Vagina (tissue), 2 donors: ENCODE measurements at regions not wholly inside any gene's neighbourhood (a gene's known extent, or its start where the extent isn't known, plus 50 kb on each side); places are given as distances from the start of the nearest gene placed in this dataset.

Experiments
- DNase-seq, 2 donors: peaks; one replicate each; pipeline ENCODE4 v3.0.0-alpha.2; 2017; ENCODE audit errors: extremely low spot score in 2 of 2
- H3K27ac ChIP-seq: fragments of 200-600 bp; sonication (generic); one replicate; pipeline ENCODE4 v1.5.1; 2019
- H3K27me3 ChIP-seq: fragments of 200-600 bp; sonication (generic); one replicate; pipeline ENCODE4 v1.5.1; 2019
- H3K36me3 ChIP-seq, 2 donors: fragments of 200-600 bp; sonication (generic); one replicate each; pipeline ENCODE4 v1.5.1; 2017 to 2019
- H3K4me1 ChIP-seq: fragments of 200-600 bp; sonication (generic); one replicate; pipeline ENCODE4 v1.5.1; 2019
- H3K4me3 ChIP-seq, 2 donors: fragments of 200-600 bp; sonication (generic); 1 replicate in 1 of 2; 2 replicates in 1 of 2; pipeline ENCODE4 v1.5.1; 2016 to 2019
- H3K9me3 ChIP-seq: fragments of 200-600 bp; sonication (generic); one replicate; pipeline ENCODE4 v1.5.1; 2019
- POLR2A ChIP-seq, 2 donors: fragments of 450-650 bp; IDR thresholded peaks; one replicate each; pipeline ENCODE4 v1.6.1; 2017; ENCODE audit warnings: antibody characterized with exemption in 2 of 2, mild to moderate bottlenecking in 2 of 2, moderate library complexity in 2 of 2
- POLR2AphosphoS5 ChIP-seq, 2 donors: sonication (generic); formaldehyde crosslinking; IDR thresholded peaks; one replicate each; pipeline ENCODE4 v1.9.0; 2017; ENCODE audit warnings: antibody characterized with exemption in 2 of 2, mild to moderate bottlenecking in 2 of 2, low read depth in 1 of 2; ENCODE audit not compliant: insufficient read depth in 1 of 2
- intact Hi-C: fragments of 100-400 bp; cut with DNase I; formaldehyde crosslinking; loops from one replicate; pipeline ENCODE4 v1.15.1; 2023
- TF ChIP-seq, protein P1 (sequence below), 3 experiments: fragments of 450-650 bp in 2 of 3; fragments of 200-600 bp in 1 of 3; sonication (generic) in 1 of 3; IDR thresholded peaks; one replicate each; pipeline ENCODE4 v1.5.1; 2017 to 2019; ENCODE audit warnings: antibody characterized with exemption in 3 of 3, mild to moderate bottlenecking in 2 of 3, moderate library complexity in 2 of 3

DNA sequence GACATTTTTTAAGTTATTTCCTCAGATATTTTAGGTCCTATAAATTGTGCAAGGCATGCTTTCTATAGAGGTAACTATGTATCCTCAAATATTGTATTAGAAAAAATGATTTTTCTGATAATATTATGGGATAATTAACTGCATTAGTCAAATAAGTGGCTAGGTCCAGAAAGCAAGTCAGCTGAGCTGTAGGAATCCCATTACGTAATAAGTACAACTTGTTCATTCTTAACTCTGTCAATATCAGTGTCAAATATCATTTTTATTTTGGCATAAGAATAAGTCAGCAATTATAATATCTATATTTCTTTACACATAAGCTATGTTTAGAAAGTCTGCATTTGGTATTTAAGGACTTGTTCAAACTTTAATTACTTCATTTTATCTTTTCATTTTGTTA lies 830.9 kb upstream of the GJE1 start:
- DNase-seq, result no peak
- no peaks in the 10 kb centered on the region for H3K9me3 ChIP-seq
- no peaks in the 10 kb centered on the region for H3K4me1 ChIP-seq
- no peak overlapping the region for H3K27ac ChIP-seq
- no peak overlapping the region for H3K4me3 ChIP-seq
- no peaks in the 10 kb centered on the region for H3K36me3 ChIP-seq
- no peaks in the 10 kb centered on the region for H3K27me3 ChIP-seq
- no peak for TF ChIP-seq POLR2AphosphoS5 (IDR thresholded peaks at IDR 0.05; ENCODE audit: insufficient read depth in 1 of 2, low read depth in 1 of 2)
- TF ChIP-seq, protein P1, sequence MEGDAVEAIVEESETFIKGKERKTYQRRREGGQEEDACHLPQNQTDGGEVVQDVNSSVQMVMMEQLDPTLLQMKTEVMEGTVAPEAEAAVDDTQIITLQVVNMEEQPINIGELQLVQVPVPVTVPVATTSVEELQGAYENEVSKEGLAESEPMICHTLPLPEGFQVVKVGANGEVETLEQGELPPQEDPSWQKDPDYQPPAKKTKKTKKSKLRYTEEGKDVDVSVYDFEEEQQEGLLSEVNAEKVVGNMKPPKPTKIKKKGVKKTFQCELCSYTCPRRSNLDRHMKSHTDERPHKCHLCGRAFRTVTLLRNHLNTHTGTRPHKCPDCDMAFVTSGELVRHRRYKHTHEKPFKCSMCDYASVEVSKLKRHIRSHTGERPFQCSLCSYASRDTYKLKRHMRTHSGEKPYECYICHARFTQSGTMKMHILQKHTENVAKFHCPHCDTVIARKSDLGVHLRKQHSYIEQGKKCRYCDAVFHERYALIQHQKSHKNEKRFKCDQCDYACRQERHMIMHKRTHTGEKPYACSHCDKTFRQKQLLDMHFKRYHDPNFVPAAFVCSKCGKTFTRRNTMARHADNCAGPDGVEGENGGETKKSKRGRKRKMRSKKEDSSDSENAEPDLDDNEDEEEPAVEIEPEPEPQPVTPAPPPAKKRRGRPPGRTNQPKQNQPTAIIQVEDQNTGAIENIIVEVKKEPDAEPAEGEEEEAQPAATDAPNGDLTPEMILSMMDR (IDR thresholded peaks at IDR 0.05), result no peak
- TF ChIP-seq POLR2A (IDR thresholded peaks at IDR 0.05), result no peak
- intact Hi-C loops, result no loop called here

DNA sequence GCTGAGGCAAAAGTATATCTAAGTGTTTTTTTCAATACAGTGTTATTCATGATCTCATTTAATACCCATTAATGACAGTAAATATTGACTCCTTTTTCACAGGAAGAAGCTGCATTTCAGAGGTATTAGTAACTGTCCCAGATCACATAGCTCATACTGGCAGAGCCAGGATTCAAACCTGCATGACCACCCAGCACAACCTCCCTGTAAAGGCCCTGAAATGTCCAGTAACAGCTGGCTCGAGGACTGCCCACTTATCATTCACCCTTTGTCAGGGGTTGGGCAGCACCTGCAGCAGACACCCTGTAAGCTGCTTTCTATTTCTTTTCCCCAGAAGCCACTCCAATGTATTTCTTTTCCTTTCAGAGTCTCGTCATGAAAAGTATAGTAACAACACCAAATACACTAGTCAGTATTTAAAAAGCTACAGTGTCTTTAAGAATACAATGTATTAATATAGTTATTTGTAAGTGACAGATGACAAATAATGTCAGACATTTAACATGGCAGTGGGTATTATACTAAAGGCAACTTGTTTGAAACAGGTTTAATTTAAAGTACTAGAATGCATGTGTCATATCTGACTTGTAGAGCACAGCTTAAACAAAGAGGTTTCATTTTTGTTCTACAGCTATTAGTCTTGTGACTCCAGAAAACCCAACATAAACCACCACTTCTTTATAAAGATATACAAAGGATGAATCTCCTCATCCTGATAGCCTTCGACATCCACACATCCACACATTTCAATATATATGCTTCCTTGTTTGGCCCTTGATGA lies 841.6 kb upstream of the GJE1 start:
- H3K27me3 ChIP-seq, result no peaks in the 10 kb centered on the region
- no peaks in the 10 kb centered on the region for H3K9me3 ChIP-seq
- H3K4me1 ChIP-seq, result no peaks in the 10 kb centered on the region
- no peaks in the 10 kb centered on the region for H3K36me3 ChIP-seq
- intact Hi-C loops, result loop anchor here (10.0 kb wide), 1 partner anchor 514 kb away; no protein-coding TSS in a partner anchor
- TF ChIP-seq POLR2A (IDR thresholded peaks at IDR 0.05) (no peak), POLR2AphosphoS5 (IDR thresholded peaks at IDR 0.05; ENCODE audit: insufficient read depth in 1 of 2, low read depth in 1 of 2) (no peak)
- TF ChIP-seq, protein P1 (IDR thresholded peaks at IDR 0.05), result no peak
- H3K27ac ChIP-seq, result no peak overlapping the region
- H3K4me3 ChIP-seq, result no peak overlapping the region
- no peak for DNase-seq

DNA sequence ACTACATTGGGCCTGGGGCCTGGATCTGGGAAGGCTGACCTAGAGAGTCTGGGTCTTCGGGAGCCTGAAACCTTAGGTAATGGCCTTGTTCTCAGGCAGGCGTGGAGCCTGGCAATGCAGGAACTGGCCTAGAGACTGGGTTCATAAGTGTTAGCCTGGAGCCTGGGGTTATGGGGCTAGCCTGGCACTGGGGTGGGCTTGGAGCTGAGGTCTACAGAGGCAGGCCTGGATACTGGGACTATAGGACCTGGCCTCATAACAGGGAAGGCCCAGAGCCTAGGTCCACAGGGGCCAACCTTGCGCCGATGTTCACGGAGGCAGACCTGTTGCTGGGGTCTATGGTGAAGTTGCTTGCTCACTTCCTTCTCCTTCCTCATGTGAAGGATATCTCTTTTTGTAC lies 843.8 kb upstream of the GJE1 start:
- H3K4me1 ChIP-seq, result no peaks in the 10 kb centered on the region
- H3K9me3 ChIP-seq, result no peaks in the 10 kb centered on the region
- no peak for DNase-seq
- H3K27ac ChIP-seq, result no peak overlapping the region
- TF ChIP-seq POLR2A (IDR thresholded peaks at IDR 0.05) (no peak), POLR2AphosphoS5 (IDR thresholded peaks at IDR 0.05; ENCODE audit: insufficient read depth in 1 of 2, low read depth in 1 of 2) (no peak)
- TF ChIP-seq, protein P1 (IDR thresholded peaks at IDR 0.05), result no peak
- no peaks in the 10 kb centered on the region for H3K36me3 ChIP-seq
- H3K27me3 ChIP-seq, result no peaks in the 10 kb centered on the region
- intact Hi-C loops, result no loop called here
- H3K4me3 ChIP-seq, result no peak overlapping the region

DNA sequence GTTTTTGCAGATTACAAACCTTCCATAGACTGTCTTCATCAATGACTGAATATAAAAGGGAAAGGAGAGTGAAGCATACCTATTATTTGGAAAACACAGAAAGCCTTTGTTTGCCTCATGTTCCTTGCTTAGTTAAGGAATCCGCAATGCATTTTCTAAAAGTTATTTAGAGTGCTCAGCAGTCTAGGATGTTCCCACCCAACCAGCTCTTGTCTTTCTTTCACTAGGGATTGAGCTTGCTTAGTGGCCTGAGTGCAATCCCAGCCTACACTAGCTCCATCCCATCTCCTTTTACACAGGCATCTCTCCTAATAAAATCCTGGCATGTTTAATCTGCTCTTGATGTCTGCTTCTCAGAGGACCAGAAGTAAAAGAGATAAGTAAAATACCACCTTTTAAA lies 850.5 kb upstream of the GJE1 start:
- TF ChIP-seq POLR2AphosphoS5 (IDR thresholded peaks at IDR 0.05; ENCODE audit: insufficient read depth in 1 of 2, low read depth in 1 of 2), result no peak
- TF ChIP-seq, protein P1 (IDR thresholded peaks at IDR 0.05), result no peak
- TF ChIP-seq POLR2A (IDR thresholded peaks at IDR 0.05), result no peak
- H3K4me1 ChIP-seq, result no peaks in the 10 kb centered on the region
- no peak overlapping the region for H3K27ac ChIP-seq
- DNase-seq, result no peak
- intact Hi-C loops, result no loop called here
- H3K27me3 ChIP-seq, result no peaks in the 10 kb centered on the region
- H3K9me3 ChIP-seq, result no peaks in the 10 kb centered on the region
- no peaks in the 10 kb centered on the region for H3K36me3 ChIP-seq
- no peak overlapping the region for H3K4me3 ChIP-seq

DNA sequence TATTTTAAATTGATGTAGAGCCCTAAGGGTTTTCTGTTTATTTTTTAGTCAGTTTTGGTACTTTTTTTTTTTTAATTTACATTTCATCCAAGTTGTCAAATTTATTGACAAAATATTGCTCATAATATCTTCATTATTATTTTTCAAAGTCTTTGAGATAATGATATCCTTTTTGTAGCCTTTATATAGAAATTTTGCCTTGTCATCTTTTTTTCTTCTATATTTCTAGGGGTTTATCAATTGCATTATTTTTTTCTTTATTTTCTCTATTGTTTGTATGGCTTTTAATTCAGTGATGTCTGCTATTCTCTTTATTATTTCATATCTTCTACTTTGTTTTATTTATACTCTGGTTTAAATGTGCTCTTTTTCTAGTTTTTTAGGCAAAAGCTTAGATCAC lies 863.0 kb upstream of the GJE1 start:
- Histone ChIP-seq H3K4me1 (no peaks in the 10 kb centered on the region), H3K27me3 (no peaks in the 10 kb centered on the region), H3K4me3 (no peak overlapping the region), H3K27ac (no peak overlapping the region), H3K36me3 (no peaks in the 10 kb centered on the region), H3K9me3 (no peaks in the 10 kb centered on the region)
- intact Hi-C loops, result no loop called here
- TF ChIP-seq POLR2AphosphoS5 (IDR thresholded peaks at IDR 0.05; ENCODE audit: insufficient read depth in 1 of 2, low read depth in 1 of 2) (no peak), POLR2A (IDR thresholded peaks at IDR 0.05) (no peak)
- TF ChIP-seq, protein P1 (IDR thresholded peaks at IDR 0.05), result no peak
- DNase-seq, result no peak
